CD4-positive, alpha-beta T cell (primary cell): ENCODE measurements at regions not wholly inside any gene's neighbourhood (a gene's known extent, or its start where the extent isn't known, plus 50 kb on each side); places are given as distances from the start of the nearest gene placed in this dataset.

Experiments used
- ATAC-seq: fragments of 200-7000 bp; cut with Tn5 transposase; one replicate; pipeline ENCODE4 v1.10.0; 2022; ENCODE audit warnings: mild to moderate bottlenecking; ENCODE audit not compliant: poor library complexity
- CTCF ChIA-PET: fragments of 350-600 bp; sonication (Branson Sonifier 250); formaldehyde crosslinking; loops from one replicate; lab custom pipeline; 2021; ENCODE audit warnings: antibody characterized with exemption, inconsistent platforms; lab: Charles Lee
- POLR2A ChIA-PET: fragments of 350-600 bp; sonication (Branson Sonifier 250); formaldehyde crosslinking; loops from one replicate; lab custom pipeline; 2021; ENCODE audit warnings: antibody characterized with exemption, inconsistent platforms; lab: Charles Lee
- DNase-seq, 14 experiments: peaks; one replicate each; pipeline ENCODE4 v3.0.0-alpha.2; 2013 to 2020; ENCODE audit warnings: mixed read lengths in 2 of 14
- H3K27ac ChIP-seq, 2 donors: one replicate each; pipeline versions ENCODE4 v1.5.1 to v1.7.0; 2013; ENCODE audit warnings: low read length in 2 of 2, low read depth in 1 of 2, mild to moderate bottlenecking in 1 of 2
- H3K27me3 ChIP-seq, 2 experiments: 1 replicate in 1 of 2; 2 replicates in 1 of 2; pipeline versions ENCODE4 v1.6.1 to v1.7.0; 2013; ENCODE audit warnings: low read length in 2 of 2, control low read depth in 1 of 2, mild to moderate bottlenecking in 1 of 2, moderate library complexity in 1 of 2; ENCODE audit not compliant: insufficient read depth in 2 of 2, control insufficient read depth in 1 of 2
- H3K36me3 ChIP-seq: one replicate; pipeline ENCODE4 v1.6.1; 2013; ENCODE audit warnings: low read length, control low read depth; ENCODE audit not compliant: insufficient read depth
- H3K4me1 ChIP-seq: one replicate; pipeline ENCODE4 v1.6.1; 2013; ENCODE audit warnings: low read length, control low read depth; ENCODE audit not compliant: insufficient read depth
- H3K4me3 ChIP-seq: one replicate; pipeline ENCODE4 v1.5.1; 2013; ENCODE audit warnings: mild to moderate bottlenecking, low read length, moderate library complexity
- H3K9me3 ChIP-seq, 2 experiments: 1 replicate in 1 of 2; 2 replicates in 1 of 2; pipeline versions ENCODE4 v1.6.1 to v1.7.0; 2013; ENCODE audit warnings: low read length in 2 of 2, mild to moderate bottlenecking in 2 of 2, control low read depth in 1 of 2, moderate library complexity in 1 of 2; ENCODE audit not compliant: control insufficient read depth in 1 of 2, insufficient read depth in 1 of 2
- H3K27ac Mint-ChIP-seq: one replicate; pipeline ENCODE4 v1.8.0; 2020; ENCODE audit warnings: mixed read lengths
- H3K27me3 Mint-ChIP-seq: one replicate; pipeline ENCODE4 v1.8.0; 2021; ENCODE audit warnings: mixed read lengths
- H3K36me3 Mint-ChIP-seq: one replicate; pipeline ENCODE4 v1.8.0; 2021; ENCODE audit warnings: low read depth, mixed read lengths
- H3K4me1 Mint-ChIP-seq: one replicate; pipeline ENCODE4 v1.8.0; 2021; ENCODE audit warnings: low read depth, mixed read lengths
- H3K4me3 Mint-ChIP-seq: one replicate; pipeline ENCODE4 v1.8.0; 2020; ENCODE audit warnings: mild to moderate bottlenecking, mixed read lengths
- H3K9me3 Mint-ChIP-seq: one replicate; pipeline ENCODE4 v1.8.0; 2020; ENCODE audit warnings: mixed read lengths
- CTCF ChIP-seq: fragments of 200-600 bp; IDR thresholded peaks from one replicate; pipeline ENCODE4 v1.8.0; 2022; ENCODE audit warnings: antibody characterized with exemption, mild to moderate bottlenecking
- intact Hi-C, 2 experiments: fragments of 100-400 bp; cut with DNase I in 1 of 2; cut with micrococcal nuclease in 1 of 2; formaldehyde crosslinking; loops; one replicate each; pipeline versions ENCODE4 v1.15.1 to v1.9.0; 2023 to 2025; cut with DNase I, micrococcal nuclease

- Mint-ChIP-seq H3K27ac (no peak overlapping the region), H3K9me3 (peaks cover 23% of the 10 kb centered on the region), H3K4me1 (no peaks in the 10 kb centered on the region), H3K36me3 (no peaks in the 10 kb centered on the region), H3K27me3 (no peaks in the 10 kb centered on the region), H3K4me3 (no peak overlapping the region)
- POLR2A ChIA-PET = no interaction called here
- CTCF ChIA-PET = no interaction called here
- Histone ChIP-seq H3K27me3 (no peaks in the 10 kb centered on the region), H3K27ac (no peak overlapping the region), H3K4me1 (no peaks in the 10 kb centered on the region), H3K9me3 (peaks cover 5 to 7% of the 10 kb centered on the region in 2 experiments), H3K4me3 (no peak overlapping the region), H3K36me3 (no peaks in the 10 kb centered on the region)
- intact Hi-C loops = no loop called here
- DNase-seq = no peak
- TF ChIP-seq CTCF = no peak
- no peak for ATAC-seq
Observed at GRCh38 chr1:177771688-177772087, 198.2 kb downstream of the SEC16B start.

DNA sequence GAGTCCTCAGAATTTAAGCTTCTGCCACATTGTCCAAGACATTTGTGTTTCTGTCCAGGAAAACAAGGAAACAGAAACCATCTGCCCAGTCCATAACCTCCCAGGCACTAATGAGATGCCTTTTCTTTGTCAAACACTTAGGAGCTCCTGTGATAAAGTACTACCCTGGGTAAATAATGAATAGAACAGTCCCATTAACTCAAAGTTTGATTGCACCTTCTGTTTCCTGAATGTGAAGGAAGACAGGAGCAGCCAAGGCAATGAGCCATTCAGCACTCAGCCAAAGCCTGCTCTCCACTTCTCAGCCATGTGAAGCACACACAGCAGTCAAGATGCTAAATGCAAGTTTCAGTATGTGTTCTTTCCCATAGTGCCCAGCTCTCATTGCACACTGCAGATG is 199.8 kb downstream of the SEC16B start:
- ATAC-seq = no peak
- Histone ChIP-seq H3K27me3 (no peaks in the 10 kb centered on the region), H3K27ac (no peak overlapping the region), H3K9me3 (peaks cover 4 to 5% of the 10 kb centered on the region in 2 experiments), H3K4me1 (no peaks in the 10 kb centered on the region), H3K36me3 (no peaks in the 10 kb centered on the region), H3K4me3 (no peak overlapping the region)
- Mint-ChIP-seq H3K4me1 (no peaks in the 10 kb centered on the region), H3K27ac (no peak overlapping the region), H3K4me3 (no peak overlapping the region), H3K36me3 (no peaks in the 10 kb centered on the region), H3K27me3 (no peaks in the 10 kb centered on the region), H3K9me3 (peaks cover 20% of the 10 kb centered on the region)
- ChIA-PET POLR2A (no interaction called here), CTCF (no interaction called here)
- no peak for DNase-seq
- TF ChIP-seq CTCF = no peak
- intact Hi-C loops = no loop called here

GRCh38 chr1:177755851-177756560 is 213.9 kb downstream of the SEC16B start:
- no peak overlapping the region for H3K4me3 ChIP-seq
- no peak overlapping the region for H3K27ac ChIP-seq
- no peak for DNase-seq
- H3K4me1 ChIP-seq = no peaks in the 10 kb centered on the region
- Mint-ChIP-seq H3K4me3 (no peak overlapping the region), H3K4me1 (no peaks in the 10 kb centered on the region), H3K9me3 (peaks cover 15% of the 10 kb centered on the region), H3K27me3 (no peaks in the 10 kb centered on the region), H3K36me3 (no peaks in the 10 kb centered on the region), H3K27ac (no peak overlapping the region)
- intact Hi-C loops = no loop called here
- no peaks in the 10 kb centered on the region for H3K36me3 ChIP-seq
- TF ChIP-seq CTCF = no peak
- ChIA-PET CTCF (no interaction called here), POLR2A (no interaction called here)
- no peaks in the 10 kb centered on the region for H3K27me3 ChIP-seq
- H3K9me3 ChIP-seq = peaks cover 0 to 10% of the 10 kb centered on the region in 2 experiments
- ATAC-seq = no peak
